ENCODE measurements at regions not wholly inside any gene's neighbourhood (a gene's known extent, or its start where the extent isn't known, plus 50 kb on each side); places are given as distances from the start of the nearest gene placed in this dataset.

DNA sequence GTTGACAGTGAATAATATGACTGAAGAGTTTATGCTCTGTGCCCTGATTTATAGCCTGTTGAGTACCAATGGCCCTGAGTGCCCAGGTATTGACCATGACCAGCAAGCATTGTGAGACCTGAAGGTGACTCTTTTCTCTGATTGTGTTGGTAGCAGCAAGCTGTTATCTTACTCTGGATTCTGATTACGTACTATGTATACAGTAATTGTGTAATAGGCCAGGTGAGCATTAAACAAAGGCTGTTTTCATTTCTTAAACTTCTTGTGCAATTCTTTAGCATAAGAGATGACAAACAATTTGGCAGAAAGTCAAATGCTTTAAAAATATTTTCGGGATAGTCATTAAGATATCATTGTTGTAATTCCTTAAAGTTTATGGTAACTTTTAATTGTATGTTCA, 111.7 kb upstream of the PTPRK start:
- no peaks in the 10 kb centered on the region for H4K20me1 ChIP-seq (ENCODE audit: insufficient read depth, low read length)
- TF ChIP-seq CTCF (IDR thresholded peaks at IDR 0.05; ENCODE audit: extremely low read depth, low read depth, low read length), result no peak
- no peaks in the 10 kb centered on the region for H3K27me3 ChIP-seq (ENCODE audit: insufficient read depth, low read length)
- no peaks in the 10 kb centered on the region for H3K79me2 ChIP-seq (ENCODE audit: insufficient read depth, low read length)
- no peak overlapping the region for H3K4me2 ChIP-seq (ENCODE audit: insufficient read depth, low read length)
- no peaks in the 10 kb centered on the region for H3K36me3 ChIP-seq (ENCODE audit: insufficient read depth, low read length)
- H3K9me3 ChIP-seq (ENCODE audit: low read depth, low read length), result no peaks in the 10 kb centered on the region
- no peak overlapping the region for H2AFZ ChIP-seq (ENCODE audit: low read length)
- H3K4me3 ChIP-seq (ENCODE audit: insufficient read depth, low read length), result no peak overlapping the region
- no peak overlapping the region for H3K27ac ChIP-seq (ENCODE audit: low read depth, low read length)
- DNase-seq (ENCODE audit: insufficient read length, low spot score, missing footprints), result no peak
- no peaks in the 10 kb centered on the region for H3K4me1 ChIP-seq (ENCODE audit: insufficient read depth, low read length)

- Histone ChIP-seq H3K36me3 (ENCODE audit: insufficient read depth, low read length) (no peaks in the 10 kb centered on the region), H2AFZ (ENCODE audit: low read length) (no peak overlapping the region), H3K4me3 (ENCODE audit: insufficient read depth, low read length) (no peak overlapping the region), H3K9me3 (ENCODE audit: low read depth, low read length) (no peaks in the 10 kb centered on the region), H3K79me2 (ENCODE audit: insufficient read depth, low read length) (no peaks in the 10 kb centered on the region), H3K4me1 (ENCODE audit: insufficient read depth, low read length) (no peaks in the 10 kb centered on the region), H3K4me2 (ENCODE audit: insufficient read depth, low read length) (no peak overlapping the region), H3K27ac (ENCODE audit: low read depth, low read length) (no peak overlapping the region), H4K20me1 (ENCODE audit: insufficient read depth, low read length) (no peaks in the 10 kb centered on the region), H3K27me3 (ENCODE audit: insufficient read depth, low read length) (no peaks in the 10 kb centered on the region)
- DNase-seq (ENCODE audit: insufficient read length, low spot score, missing footprints), result no peak
- no peak for TF ChIP-seq CTCF (IDR thresholded peaks at IDR 0.05; ENCODE audit: extremely low read depth, low read depth, low read length)
Observed at GRCh38 chr6:128631031-128631430, 110.6 kb upstream of the PTPRK start.

DNA sequence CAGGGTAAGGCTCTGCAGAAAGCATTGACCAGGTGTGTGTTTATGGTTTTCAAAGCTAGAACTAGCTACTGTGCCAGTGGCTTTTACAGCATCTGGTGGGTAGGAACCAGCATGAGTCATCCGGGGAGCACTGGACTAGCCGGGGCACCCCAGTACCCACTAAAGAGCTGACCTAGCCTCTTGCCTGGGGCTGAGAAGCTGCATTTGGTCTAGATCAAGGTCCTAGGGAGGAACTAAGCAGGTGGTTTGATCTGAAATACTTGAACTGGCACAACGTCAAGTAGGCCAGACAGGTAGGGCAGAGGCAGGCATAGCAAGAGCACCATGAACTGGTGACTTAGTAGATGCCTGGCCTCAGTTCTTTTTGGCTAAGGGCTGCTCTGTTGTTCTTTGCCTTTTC, 109.8 kb upstream of the PTPRK start:
- DNase-seq (ENCODE audit: insufficient read length, low spot score, missing footprints), result no peak
- H3K79me2 ChIP-seq (ENCODE audit: insufficient read depth, low read length), result no peaks in the 10 kb centered on the region
- no peaks in the 10 kb centered on the region for H3K36me3 ChIP-seq (ENCODE audit: insufficient read depth, low read length)
- no peaks in the 10 kb centered on the region for H4K20me1 ChIP-seq (ENCODE audit: insufficient read depth, low read length)
- H3K27ac ChIP-seq (ENCODE audit: low read depth, low read length), result no peak overlapping the region
- no peak overlapping the region for H2AFZ ChIP-seq (ENCODE audit: low read length)
- no peak for TF ChIP-seq CTCF (IDR thresholded peaks at IDR 0.05; ENCODE audit: extremely low read depth, low read depth, low read length)
- no peak overlapping the region for H3K4me2 ChIP-seq (ENCODE audit: insufficient read depth, low read length)
- no peaks in the 10 kb centered on the region for H3K4me1 ChIP-seq (ENCODE audit: insufficient read depth, low read length)
- no peaks in the 10 kb centered on the region for H3K27me3 ChIP-seq (ENCODE audit: insufficient read depth, low read length)
- no peak overlapping the region for H3K4me3 ChIP-seq (ENCODE audit: insufficient read depth, low read length)
- H3K9me3 ChIP-seq (ENCODE audit: low read depth, low read length), result no peaks in the 10 kb centered on the region

- H3K4me3 ChIP-seq (ENCODE audit: insufficient read depth, low read length), result no peak overlapping the region
- no peaks in the 10 kb centered on the region for H3K9me3 ChIP-seq (ENCODE audit: low read depth, low read length)
- H3K27ac ChIP-seq (ENCODE audit: low read depth, low read length), result no peak overlapping the region
- H3K27me3 ChIP-seq (ENCODE audit: insufficient read depth, low read length), result no peaks in the 10 kb centered on the region
- no peak for DNase-seq (ENCODE audit: insufficient read length, low spot score, missing footprints)
- H3K79me2 ChIP-seq (ENCODE audit: insufficient read depth, low read length), result no peaks in the 10 kb centered on the region
- no peak for TF ChIP-seq CTCF (IDR thresholded peaks at IDR 0.05; ENCODE audit: extremely low read depth, low read depth, low read length)
- no peaks in the 10 kb centered on the region for H4K20me1 ChIP-seq (ENCODE audit: insufficient read depth, low read length)
- no peaks in the 10 kb centered on the region for H3K36me3 ChIP-seq (ENCODE audit: insufficient read depth, low read length)
- H2AFZ ChIP-seq (ENCODE audit: low read length), result no peak overlapping the region
- H3K4me1 ChIP-seq (ENCODE audit: insufficient read depth, low read length), result no peaks in the 10 kb centered on the region
- no peak overlapping the region for H3K4me2 ChIP-seq (ENCODE audit: insufficient read depth, low read length)
Observed at GRCh38 chr6:128617285-128617684, 96.9 kb upstream of the PTPRK start.

Measured in osteoblast (primary cell).